NCI-H1436 treated with DMSO at 0.1 percent for 48 hours (cell line): ENCODE measurements at regions not wholly inside any gene's neighbourhood (a gene's known extent, or its start where the extent isn't known, plus 50 kb on each side); places are given as distances from the start of the nearest gene placed in this dataset.
"Not testable (repeated sequence)": the region's sequence is repeated elsewhere in the genome, so short reads cannot be mapped to it uniquely, and the experiment has no call there.

Experiments used
- DNase-seq: peaks from one replicate; lab custom pipeline; 2025; lab: John Stamatoyannopoulos, UW

DNA sequence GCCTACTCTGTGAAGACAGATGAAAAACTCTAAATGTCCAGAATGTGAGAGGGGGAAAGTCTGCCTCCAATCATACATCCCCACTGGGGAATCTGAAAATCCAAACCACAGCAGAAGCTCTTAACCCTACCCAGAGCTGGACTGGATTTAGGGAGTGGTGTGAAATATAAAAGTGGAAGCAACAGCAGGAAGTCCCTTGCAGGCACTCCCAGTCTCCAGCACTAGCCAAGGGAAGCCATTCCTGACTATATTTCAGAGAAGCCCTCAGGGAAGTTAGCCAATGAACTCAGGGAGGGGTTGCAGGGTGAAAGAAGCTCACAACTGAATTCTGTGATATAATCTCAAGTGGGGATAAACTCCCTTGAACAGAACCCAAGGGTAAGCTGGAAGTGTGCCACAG lies 51.5 kb downstream of the CRPPA start:
- DNase-seq: no peak

DNA sequence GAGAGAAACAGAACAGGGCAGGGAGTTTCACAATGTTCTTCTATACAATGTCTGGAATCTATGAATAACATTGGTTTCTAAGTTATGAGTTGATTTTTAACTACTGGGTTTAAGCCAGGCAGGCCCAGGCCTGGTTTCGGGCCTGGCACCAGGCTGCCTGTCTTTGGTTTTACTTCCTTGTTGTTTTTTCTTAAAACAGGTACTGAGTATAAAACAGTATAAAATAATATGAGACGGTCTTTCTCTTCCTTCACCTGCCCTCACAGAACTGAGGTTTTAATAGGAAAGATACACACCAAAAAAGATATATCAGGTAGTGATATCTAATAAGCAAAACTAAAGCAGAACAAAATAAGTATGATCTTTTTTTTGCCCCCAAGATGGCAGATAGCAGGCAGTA lies 52.0 kb downstream of the CRPPA start:
- DNase-seq: not testable (repeated sequence)

DNA sequence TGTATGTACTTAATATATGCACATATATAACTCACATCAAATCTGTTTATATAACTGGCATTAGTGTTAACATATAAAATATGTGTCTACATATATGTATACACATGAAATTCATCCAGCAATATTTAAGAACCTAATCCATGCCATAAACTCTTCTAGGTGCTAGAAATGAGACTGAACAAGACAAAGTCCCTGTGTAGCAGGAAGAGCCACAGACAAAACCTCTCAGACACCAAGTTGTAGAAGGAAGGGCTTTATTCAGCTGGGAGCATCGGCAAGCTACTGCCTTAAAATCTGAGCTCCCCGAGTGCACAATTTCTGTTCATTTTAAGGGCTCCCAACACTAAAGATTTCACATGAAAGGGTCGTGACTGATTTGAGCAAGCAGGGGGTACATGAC lies 52.5 kb downstream of the CRPPA start:
- DNase-seq: no peak

DNA sequence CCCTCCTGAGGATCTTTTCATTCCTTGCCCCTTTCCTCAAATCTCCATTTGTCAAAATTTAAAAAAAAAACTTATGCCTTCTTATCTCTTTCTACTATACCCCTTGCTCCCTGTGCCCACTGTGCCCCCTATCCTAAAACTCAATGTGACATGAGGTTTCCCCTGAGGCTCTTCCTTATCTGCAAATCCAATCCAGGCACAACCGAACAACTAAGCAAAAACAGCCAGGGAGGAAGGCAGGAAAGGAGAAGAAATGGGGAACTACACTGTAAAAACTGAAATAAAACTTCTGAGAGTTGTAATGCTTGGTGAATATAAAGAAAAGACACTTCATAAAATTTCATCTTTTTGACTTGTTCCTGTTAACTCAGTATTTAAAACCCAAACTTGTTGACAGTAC lies 54.2 kb downstream of the CRPPA start:
- no peak for DNase-seq

DNA sequence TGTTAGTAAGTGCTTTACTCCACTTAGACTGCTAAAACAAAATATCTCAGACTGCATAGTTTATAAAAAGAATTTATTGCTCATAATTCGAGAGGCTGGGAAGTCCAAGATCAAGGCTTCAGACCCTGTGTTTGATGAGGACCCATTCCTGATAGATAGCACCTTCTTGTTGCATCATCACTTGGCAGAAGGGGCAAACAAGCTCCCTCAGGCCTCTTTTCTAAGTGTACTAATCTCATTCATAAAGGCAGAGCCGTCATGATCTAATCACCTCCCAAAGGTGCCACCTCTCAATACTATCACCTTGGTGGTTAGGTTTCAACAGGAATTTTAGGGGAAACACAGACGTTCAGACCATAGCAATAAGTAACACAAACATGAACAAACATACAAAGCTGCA lies 55.4 kb downstream of the CRPPA start:
- DNase-seq: no peak

DNA sequence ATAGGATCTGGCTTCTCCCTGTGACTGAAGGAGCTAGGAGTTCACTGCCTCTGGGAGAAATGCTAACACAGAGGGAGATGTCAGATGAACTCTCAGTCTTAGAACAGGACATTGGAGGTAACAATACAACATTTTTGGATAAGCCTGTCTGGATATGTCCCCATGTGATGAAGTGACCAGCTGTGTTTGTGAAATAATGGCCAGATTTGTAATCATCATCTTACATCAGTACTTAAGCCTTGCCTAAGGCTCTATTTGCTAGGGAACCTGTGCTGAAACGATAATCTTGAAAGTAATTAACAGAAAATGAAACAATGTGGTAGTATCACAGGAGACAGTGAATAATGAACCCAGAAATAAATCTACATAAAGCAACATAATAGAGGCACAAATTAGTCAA lies 56.2 kb downstream of the CRPPA start:
- DNase-seq: no peak

DNA sequence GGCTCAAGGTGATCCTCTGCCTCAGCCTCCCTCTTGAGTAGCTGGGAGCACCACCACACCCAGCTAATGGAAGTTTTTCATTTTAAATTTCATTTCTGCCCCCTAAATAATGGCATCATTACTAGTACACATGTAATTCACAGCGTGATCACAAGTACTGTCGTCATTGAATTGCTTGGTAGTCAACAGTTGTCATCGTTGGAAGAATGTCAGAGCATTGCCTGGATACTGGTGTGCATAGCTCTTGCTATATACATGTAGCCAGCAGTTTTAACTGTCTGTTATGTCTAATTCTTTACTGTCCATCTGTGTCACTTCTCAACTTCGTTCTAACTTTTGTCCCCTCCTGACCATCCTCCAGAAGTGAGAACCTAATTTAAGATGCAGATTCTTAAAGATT lies 62.1 kb downstream of the CRPPA start:
- no peak for DNase-seq

DNA sequence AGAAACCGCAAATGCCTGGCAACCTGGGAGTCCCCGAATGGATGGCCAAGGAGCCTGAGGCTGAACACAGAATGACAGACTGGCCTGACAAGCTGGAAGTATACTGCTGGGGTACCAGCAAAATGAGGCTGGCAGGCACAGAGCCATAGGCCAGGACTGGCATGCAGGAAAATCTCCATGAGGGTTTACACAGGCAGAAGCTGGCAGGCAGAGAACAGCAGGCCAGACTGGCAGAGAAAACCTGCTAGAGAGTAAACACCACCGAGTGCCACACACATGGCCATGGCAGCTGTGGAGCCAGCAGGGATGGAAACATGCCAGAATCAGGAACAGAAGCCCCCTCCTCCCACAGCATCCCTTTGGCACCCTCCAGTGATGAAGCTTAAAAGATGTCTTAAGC lies 63.4 kb downstream of the CRPPA start:
- no peak for DNase-seq

DNA sequence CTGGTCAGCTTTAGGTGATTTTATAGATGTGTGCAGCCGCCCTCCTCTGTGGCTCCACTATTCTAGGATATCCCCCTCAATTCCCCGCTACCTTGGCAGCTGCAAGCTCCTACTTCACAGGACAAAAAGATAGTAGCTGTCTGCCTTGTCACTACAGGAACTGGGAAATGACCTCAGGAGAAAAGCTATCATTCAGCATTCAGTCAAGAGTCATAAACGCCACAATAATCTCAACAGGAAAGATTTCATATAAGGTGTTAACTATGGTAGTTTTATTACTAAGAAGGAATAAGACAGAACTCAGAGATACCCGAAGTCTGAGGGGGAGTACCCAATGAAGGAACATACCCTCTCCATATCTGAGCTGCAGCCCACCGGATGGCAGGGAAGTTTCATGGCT lies 63.9 kb downstream of the CRPPA start:
- no peak for DNase-seq

DNA sequence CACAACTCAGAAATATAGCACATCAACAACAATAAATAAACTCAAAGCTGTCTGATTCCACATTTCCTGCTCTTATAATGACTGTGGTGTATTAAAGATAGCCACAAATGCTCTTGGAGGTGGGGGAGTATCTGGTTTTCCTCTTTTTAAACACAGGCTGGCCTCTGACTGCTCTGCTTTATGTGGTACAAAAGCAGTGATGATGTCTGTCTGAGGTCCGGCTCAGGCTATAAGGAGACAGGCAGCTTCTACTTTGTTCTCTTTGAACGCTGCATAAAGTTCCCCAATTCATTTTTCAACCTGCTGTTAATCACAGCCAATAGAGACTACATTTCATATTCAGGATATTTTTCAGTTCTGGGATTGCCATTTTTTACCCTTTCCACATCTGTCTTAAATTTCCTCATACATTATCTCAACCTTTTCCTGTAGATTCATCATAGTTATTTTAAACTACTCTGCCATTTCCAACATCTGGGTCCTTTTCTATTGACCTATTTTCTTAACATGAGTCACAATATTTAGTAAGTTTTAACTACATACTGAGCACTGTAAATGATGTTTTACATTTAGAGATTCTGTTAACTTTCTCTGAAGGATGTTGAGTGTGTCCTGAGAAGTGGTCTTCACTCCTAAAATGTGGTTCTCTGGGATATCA lies 64.9 kb downstream of the CRPPA start:
- DNase-seq: no peak

DNA sequence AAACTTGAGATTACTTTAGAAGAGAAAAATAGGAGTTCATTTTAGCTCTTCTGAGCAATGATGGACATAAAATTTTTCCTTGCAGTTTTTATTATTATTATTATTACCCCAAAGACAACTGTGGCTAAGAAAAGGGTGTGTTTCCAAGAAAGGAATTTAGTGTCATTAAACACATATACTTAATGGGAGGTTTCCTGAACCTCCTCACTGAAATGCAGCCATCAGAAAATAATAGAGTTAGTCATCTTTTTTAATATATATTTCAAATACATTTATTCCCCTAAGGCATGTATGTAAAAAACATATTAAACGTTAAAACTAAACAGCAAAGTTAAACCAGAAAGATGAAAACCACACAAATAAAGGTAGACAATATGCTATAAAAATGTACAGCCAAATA lies 66.8 kb downstream of the CRPPA start:
- no peak for DNase-seq

DNA sequence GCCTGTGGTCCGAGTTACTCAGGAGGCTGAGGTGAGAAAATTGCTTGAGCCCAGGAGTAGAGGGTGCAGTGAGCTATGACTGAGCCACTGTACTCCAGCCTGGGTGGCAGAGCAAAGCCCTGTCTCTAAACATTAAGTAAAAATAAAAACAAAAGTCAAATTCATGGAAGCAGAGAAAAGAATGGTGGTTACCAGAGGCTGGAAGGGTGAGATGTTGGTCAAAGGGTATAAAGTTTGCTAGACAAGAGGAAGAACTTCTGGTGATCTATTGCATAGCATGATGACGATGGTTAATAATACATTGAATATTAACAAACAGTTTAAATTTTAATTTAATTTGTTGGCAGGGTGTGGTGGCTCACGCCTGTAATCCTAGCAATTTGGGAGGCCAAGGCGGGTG lies 68.1 kb downstream of the CRPPA start:
- no peak for DNase-seq

DNA sequence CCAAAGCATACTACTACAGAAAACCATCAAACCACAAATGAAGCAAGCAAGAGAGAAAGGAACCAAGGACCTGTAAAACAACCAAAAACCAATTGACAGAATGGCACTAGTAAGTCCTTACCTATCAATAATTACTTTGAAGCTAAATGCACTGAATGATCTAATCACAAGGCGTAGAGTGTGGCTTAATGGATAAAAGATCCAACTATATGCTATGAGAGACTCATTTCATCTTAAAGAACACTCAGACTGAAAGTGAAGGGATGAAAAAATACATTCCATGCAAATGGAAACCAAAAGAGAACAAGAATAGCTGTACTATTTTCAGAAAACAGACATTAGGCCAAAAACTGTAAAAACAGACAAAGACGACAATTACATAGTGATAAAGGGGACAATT lies 70.7 kb downstream of the CRPPA start:
- DNase-seq: no peak

DNA sequence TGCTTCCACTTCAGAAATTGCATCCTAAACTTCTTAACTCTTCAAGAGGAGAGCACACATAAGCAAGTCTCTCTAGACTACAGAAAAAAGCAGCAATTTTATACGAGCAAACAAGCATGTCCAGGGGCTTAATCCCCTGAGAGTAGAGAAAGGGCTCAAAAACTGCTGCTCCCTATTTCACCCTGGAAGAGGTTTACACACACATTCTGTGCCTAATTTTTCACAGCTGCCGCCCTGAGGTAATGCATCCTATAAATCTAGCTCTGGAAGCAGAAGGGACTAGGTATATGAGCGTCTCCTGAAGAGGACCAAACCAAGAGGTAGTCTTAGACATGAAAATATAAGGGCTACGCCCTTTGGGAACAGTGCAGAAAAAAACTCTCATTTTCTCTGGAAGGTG lies 73.1 kb downstream of the CRPPA start:
- DNase-seq: no peak

DNA sequence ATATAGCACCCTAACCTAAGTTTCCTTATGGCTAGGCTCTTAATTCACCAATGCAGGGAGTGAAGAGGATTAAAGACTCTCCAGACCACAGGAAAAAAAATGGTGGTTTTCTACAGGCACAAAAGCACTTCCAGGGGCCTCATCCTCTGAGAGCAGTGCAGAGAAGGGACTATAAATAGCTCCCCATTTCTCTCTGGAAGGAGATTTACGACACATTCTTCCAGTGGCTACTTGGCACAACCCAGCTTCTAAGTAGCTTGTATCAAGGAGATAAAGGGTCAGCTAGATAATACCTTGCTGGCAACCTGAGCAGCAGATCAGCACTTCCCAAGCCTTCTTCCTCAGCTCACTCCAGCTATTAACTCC lies 73.5 kb downstream of the CRPPA start:
- DNase-seq: no peak

DNA sequence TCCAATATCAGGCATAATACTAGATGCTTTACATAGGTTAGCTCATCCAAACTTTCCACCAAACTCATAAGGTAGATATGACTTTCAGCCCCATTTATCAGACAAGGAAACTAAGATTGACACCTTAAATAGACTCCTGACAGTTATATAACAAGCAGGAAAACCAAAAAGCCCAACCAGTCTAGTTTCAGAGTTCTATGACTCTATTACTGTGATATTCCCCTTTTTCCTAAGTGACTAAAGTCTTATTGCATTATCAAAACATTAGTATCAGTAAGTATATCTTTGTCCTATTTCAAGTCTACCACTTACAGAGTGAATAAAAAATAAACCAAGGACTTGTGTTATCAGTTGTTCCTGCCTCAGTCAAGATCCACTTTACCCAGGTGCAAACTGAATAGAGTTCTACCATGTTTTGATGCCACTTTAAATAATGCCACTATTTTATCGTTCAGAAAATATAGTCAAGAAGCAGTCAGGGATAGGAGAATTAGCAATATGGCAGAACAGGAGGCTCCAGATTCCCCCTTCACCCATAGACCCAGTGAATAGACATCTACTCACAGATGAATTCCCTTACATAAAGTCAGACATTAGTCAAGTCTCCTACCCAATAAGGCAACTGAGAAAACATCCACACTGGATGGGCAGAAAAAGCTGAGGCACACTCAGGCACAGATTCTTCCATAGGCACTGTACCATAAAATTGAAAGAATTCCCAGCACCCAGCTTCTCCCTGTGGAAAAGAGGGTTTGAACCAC lies 74.1 kb downstream of the CRPPA start:
- DNase-seq: no peak

DNA sequence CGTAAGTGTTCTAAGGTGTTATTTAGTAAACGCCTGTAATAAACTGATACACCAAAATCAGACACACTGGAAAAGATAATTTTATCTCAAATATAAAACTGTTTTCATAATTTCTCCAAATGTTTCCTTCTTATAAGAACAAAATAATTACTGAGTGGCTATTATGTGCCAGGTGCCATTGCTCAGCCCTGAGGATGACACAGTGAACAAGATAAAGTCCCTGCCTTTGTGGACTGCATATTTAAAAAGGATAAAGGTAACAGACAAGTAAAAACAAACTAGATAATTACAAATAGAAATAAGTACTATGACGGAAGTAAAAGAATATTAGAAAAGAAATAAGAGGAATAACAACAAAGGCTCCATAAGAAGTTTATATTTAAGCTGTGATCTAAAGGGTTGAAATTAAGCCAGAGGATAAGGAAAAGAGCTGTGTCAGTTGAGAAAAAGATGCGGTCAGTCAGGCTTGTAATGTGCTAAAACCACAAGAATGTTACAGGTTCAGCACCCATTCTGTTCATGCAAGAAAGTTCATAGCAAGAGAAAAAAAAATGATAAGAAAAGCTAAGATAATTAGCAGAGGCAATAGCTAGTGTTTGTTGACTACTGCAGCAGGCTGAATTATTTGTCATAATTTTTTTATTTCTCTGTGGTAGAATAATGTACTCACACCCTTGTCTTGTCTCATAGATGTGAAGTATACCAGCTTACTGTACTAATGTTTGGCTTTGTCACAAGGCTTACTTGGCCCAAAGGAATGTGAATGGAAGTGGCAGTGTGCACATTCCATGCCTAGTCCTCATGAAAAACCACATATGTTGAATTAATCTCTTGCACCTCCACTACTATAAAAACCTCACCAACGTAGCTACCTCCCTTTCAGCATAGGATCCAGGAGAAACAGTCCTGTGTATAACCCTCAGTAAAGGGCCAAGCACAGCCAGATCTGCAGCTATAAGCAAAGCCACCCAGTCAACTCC lies 75.1 kb downstream of the CRPPA start:
- no peak for DNase-seq

DNA sequence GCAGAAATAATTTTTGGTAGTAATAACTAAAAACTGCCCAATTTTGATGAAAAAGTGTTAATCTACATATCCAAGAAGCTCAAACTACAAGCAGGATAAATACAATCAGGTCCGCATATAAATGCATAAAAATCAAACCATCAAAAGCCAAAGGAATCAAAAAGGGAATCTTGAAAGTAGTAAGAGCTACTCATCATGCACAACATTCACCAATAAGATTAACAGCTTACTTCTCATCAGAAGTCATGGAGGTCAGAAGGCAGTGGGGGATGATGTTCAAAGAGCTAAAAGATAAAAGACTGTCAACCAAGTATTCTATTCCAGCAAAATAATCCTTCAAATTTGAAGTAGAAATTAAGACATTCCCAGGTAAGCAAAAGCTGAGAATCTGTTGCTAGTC lies 76.4 kb downstream of the CRPPA start:
- no peak for DNase-seq

DNA sequence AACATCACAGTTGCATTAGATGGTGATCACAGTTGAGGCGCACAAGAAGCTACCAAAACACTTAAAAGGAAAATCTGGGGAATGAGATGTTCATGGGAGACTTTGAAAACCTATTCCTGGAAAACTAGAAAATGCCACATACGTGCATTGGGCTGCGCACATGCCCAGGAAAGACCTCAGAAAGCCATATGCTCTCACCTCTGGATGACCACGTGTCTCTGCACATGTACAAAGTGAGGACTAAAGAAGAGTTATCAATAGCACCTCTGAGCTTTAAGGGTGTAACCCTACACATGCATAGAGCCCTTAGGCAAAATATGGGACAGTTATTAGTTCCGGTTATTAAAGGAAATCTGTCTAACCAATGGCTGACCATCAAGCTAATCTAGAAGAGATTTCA lies 77.7 kb downstream of the CRPPA start:
- DNase-seq: no peak

DNA sequence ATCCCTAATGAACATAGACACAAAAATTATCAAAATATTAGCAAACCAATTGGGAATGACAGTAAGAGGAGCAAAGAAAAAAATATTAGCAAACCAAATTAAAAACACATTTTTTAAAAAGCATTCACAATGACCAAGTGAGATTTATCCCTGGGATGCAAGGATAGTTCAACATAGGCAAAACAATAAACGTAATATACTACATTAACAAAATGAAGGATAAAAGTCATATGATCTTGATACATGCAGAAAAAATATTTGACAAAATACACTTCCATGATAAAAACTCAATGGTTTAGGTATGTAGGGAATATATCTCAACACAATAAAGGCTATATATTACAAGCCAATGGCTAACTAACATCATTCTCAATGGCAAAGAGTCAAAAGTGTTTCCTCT lies 83.3 kb downstream of the CRPPA start:
- no peak for DNase-seq

DNA sequence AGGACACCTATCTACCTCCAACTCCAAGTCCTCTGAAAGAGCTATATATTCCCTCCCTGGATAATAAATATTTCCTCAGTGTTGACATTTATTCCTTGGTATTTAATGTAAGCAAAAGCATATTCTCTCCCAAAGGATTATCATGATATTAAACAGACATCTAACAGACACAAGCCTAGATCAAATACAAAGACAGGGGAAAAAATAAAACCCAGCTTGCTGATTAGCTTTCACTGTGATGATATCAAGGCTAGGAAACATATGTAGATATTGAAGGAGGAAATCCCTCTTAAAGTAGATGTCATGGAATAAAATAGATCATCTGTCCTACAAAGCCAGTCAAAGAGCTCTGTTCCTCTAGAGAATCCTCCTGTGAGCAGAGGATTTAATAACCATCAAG lies 95.2 kb downstream of the CRPPA start:
- DNase-seq: no peak

DNA sequence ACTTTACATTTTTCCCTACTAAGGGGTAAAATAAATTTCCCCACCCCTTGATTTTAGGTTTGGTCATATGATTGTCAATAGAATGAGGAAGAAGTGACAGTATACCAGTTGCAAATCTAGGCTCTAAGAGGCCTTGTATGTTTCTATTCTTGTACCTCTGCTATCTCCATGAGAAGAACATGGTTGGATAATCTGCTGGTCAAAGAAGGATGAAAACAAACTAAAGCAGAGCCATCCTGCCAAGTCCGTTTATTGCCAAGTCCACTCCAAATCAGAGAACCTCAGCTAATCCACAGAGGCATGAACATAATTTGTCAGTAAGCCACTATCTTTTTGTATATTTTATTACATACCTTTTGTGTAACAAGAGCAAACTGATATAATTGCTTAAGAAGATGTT lies 98.0 kb downstream of the CRPPA start:
- no peak for DNase-seq

DNA sequence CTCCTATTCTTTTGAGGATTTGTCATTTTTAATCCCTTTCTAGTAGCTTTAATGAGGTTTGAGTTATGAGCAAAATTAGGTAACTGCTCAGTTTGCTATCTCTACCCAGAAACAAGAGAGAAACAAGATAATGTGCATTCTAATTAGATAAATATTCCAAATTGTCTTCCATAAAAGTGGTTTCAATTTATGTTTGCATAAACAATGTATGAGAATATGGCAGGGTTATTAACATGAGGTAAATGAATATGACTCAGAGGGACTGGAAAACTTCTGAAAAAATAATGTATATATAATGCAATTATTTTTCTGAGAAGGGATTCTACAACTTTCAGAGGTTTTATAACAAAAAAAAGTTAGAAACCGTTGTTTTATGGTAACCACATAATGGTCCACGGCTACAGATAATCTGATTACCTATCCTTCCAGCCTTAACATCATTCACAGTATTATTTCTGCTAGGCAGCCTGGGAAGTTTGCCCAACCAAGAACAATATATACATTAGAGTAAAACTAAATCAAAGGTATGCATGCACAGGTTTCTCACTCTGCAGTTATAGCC lies 101.2 kb downstream of the CRPPA start:
- no peak for DNase-seq
